ENCODE measurements at regions not wholly inside any gene's neighbourhood (a gene's known extent, or its start where the extent isn't known, plus 50 kb on each side); places are given as distances from the start of the nearest gene placed in this dataset.

GRCh38 chr5:148912714-148913398 lies 86.4 kb downstream of the ADRB2 start:
- TF ChIP-seq CTCF (IDR thresholded peaks at IDR 0.05) (peak; percentile 52), RCOR1 (IDR thresholded peaks at IDR 0.05; ENCODE audit: low read depth, low read length) (no peak), NR3C1 (IDR thresholded peaks at IDR 0.05) (no peak), MAX (IDR thresholded peaks at IDR 0.05) (peak; percentile 74), USF2 (IDR thresholded peaks at IDR 0.05) (no peak), RFX5 (IDR thresholded peaks at IDR 0.05) (no peak), POLR2A (IDR thresholded peaks at IDR 0.05; ENCODE audit: low read length) (no peak), KDM1A (IDR thresholded peaks at IDR 0.05; ENCODE audit: low read depth) (no peak), PBX3 (IDR thresholded peaks at IDR 0.05) (no peak)

Measured in A549 (cell line).